Left cardiac atrium (tissue), 4 donors: ENCODE measurements at regions not wholly inside any gene's neighbourhood (a gene's known extent, or its start where the extent isn't known, plus 50 kb on each side); places are given as distances from the start of the nearest gene placed in this dataset.
A peak's percentile ranks its signal among the peaks of the same experiment; 100 is the strongest.
"Not testable (repeated sequence)": the region's sequence is repeated elsewhere in the genome, so short reads cannot be mapped to it uniquely, and the experiment has no call there.

Experiments used
- ATAC-seq, 2 donors: fragments of 200-7000 bp; cut with Tn5 transposase; one replicate each; pipeline ENCODE4 v1.9.1; 2020; ENCODE audit warnings: mild to moderate bottlenecking in 2 of 2, moderate library complexity in 2 of 2
- DNase-seq: peaks from one replicate; pipeline ENCODE4 v3.0.0-alpha.2; 2020
- intact Hi-C, 2 donors: fragments of 100-400 bp; cut with DNase I; formaldehyde crosslinking; loops; one replicate each; pipeline versions ENCODE4 v1.14.1 to v1.15.1; 2022 to 2023
- donor health status: DM: no; HTN: yes; CAD: no.
- donor health status: DM: no; HTN: yes; CAD: no; lungs with severe emphysema.
- donor health status: DM: yes; HTN: yes; CAD: no.
- donor health status: Dilated cardiomyopathy.

DNA sequence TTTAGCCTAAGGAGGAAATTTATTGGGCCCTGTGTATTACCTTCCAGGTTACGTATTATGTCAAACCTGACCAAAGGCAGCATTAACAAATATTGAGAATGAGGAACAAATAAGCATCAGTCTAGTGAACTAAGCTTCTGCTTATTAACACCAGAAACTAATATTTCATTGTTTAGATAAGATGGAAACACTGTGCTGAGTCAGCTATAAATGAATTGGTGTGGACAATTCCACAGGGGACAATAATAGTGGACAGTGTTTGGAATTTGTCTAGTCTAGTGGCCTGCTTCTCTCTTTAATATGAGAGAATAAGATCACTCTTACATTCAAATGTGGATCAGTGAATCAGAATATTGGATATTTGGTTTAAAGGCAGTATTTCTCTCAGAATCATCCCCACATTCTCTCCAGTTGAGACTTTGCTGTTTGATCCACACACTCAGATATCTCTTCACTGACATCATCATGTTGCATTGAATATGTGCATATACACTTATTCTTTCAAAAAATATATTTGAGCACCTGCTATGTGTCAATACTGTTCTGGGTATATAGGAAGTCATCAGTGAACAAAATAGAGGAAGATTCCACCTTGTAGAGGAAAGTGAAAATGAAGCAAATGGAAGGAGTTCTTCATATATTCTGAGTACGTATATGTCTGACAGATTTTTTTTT, 136.3 kb downstream of the DIO2 start:
- intact Hi-C loops, result no loop called here
- ATAC-seq (no peak), DNase-seq (no peak)

DNA sequence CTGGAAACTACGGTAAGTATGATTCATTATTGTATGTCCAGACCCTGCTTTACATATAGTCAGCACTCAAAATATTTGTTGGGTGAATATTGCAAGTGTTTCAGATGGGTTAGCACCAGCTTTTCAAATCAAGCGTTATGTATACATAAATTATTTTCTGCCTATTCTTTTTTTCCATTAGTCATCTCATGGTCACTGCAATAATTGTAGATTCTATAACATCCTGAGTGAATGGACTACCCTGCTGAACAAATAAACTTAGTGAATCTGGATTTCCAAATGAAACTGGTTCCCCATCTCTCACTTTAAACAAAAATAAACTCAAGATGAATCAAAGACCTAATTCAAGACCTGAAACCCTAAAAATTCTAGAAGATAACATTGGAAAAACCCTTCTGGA, 152.3 kb downstream of the DIO2 start:
- DNase-seq, result no peak
- intact Hi-C loops, result loop anchor here (5.0 kb wide), 3 partner anchors 528 to 788 kb away; no protein-coding TSS in a partner anchor
- no peak for ATAC-seq

DNA sequence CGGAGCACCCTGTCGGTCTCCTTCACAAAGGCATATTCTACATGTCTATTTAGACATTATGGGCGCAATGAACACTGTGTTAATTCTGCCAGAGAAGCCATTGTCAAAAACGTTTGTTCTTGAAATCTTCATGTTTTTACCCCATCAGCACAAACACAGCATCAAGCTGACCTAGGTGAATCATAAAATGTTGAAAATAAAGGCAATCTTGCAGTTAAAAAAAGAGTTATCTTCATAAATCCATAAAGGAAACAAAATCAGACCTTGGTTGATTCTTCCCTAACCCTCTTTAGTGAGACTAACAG, 154.9 kb downstream of the DIO2 start:
- intact Hi-C loops, result loop anchor here (2.0 to 5.0 kb wide), 4 partner anchors 531 to 794 kb away; no protein-coding TSS in a partner anchor
- DNase-seq, result no peak
- no peak for ATAC-seq

DNA sequence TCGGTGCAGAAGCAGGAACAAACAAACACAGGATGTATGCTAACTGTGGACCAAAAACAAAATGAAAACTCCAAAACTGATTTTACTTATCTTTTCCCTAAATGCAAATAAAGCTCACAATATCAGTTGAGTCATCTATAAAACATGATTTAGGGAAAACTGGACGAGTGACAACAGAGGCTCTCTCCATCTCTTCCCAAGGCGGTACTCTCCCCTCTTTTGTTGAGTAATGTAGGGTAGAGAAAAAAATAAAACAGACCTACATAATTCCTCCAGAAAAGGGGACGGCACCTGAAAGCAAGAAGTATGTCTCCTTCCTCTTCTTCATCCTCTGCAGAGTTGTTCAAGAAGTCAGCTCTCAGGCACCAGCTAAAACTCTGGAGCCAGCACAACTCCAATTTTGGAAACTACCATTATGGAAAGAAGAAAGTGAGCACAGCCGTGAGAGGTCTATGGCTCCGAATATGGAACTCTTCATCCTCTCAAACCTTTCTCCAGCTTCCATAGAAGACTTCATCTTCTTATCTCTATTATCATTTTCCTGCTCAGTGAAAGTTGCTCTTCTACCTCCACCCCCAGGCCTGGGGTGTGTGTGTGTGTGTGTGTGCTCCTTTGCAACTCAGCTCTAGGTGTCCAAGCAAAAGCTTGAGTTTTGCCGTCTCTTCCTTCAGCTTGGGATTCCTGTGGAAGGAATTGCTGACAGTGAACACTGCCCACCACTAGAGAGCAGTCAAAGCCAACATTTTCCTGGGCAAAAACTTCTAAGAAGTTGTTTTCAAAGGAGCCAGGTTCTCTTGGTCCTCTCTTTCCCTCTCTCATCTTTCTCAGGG, 155.4 kb downstream of the DIO2 start:
- ATAC-seq, result peak; percentile 54 to 72
- DNase-seq, result peak; percentile 19
- intact Hi-C loops, result loop anchor here (2.0 to 5.0 kb wide), 4 partner anchors 531 to 795 kb away; no protein-coding TSS in a partner anchor

DNA sequence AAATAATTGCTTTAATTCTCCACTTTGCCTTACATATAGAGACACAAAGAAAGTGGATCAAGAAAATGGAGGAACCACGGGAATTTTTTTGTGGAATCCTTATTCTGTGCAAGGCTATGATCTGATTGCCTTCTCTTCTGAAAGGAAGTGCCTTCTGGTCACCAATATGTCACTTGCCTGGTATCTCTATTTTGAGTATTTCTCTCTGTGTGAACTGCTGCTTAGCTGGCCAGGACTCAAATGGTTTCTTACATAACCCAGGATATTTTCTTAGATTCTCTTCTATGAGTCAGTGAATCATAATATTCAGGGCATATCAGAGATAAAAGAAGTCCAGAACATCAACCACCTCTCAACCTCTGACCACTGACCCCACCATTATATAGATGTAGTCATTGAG, 156.1 kb downstream of the DIO2 start:
- ATAC-seq, result peak in 1 of 2 donors; percentile 74
- intact Hi-C loops, result loop anchor here (5.0 kb wide), 3 partner anchors 532 to 792 kb away; no protein-coding TSS in a partner anchor
- no peak for DNase-seq

DNA sequence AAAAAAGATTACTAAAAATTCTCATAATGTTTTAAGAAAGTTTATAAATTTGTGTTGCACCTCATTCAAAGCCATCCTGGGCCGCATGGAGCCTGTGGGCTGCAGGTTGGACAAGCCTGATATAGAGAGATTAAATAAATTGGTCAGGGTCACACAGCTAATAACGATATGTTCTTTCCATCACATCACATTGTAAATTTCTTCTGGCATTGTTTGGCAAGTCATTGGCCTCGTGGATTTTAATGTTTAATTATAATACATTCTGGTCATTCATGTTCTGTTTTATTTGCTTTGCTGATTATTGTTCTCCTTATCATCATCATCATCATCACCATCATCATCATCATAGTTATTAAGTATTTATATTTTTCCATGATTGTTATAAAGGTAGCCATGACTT, 157.3 kb downstream of the DIO2 start:
- DNase-seq, result no peak
- intact Hi-C loops, result no loop called here
- no peak for ATAC-seq

DNA sequence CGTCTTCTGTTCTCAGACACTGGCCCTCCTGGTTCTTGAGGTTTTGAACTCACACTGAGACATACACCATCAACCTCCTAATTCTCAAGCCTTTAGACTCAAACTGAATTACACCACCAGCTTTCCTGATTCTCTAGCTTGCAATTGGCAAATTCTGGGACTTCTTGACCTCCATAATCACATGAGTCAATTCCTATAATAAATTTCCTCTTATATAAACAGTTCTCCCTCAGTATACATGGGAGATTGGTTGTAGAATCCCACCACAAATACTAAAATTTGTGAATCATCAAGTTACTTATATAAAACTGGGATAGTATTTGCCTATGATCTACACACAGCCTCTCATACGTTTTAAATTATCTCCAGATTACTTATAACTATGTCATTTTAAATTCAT, 162.2 kb downstream of the DIO2 start:
- no peak for DNase-seq
- ATAC-seq, result no peak
- intact Hi-C loops, result no loop called here

DNA sequence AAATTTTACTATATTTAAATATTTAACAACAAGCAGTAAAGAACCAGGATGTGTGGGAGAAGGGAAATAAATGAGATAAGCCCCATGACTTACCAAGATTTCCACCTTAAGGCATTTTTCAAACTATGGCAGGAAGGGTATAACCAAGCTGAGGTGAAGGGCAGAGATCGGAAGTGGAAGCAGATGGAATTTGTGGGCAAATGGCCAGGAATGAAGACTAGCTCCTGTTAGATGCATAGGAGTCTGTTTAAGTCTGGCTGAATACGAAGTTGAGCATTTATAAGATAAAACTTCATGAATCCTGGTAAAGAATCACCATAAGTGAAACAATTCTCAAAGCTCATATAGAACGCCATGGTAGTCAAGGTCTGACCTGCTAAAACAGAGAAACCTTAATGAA, 163.5 kb downstream of the DIO2 start:
- DNase-seq, result no peak
- ATAC-seq, result no peak
- intact Hi-C loops, result no loop called here

DNA sequence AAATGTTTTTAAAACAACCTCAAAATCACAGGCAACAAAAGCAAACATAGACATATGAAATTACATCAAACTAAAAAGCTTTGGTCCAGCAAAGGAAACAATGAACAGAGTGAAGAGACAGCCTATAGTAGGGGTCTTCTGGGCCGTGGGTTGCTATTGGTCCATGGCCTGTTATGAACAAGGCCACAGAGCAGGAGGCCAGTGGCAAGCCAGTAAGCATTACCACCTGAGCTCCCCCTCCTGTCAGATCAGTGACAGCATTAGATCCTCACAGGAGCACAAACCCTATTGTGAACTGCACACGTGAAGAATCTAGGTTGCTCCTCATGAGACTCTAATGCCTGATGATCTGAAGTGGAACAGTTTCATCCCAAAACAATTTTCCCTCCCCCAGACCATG, 174.0 kb downstream of the DIO2 start:
- ATAC-seq, result no peak
- no peak for DNase-seq

DNA sequence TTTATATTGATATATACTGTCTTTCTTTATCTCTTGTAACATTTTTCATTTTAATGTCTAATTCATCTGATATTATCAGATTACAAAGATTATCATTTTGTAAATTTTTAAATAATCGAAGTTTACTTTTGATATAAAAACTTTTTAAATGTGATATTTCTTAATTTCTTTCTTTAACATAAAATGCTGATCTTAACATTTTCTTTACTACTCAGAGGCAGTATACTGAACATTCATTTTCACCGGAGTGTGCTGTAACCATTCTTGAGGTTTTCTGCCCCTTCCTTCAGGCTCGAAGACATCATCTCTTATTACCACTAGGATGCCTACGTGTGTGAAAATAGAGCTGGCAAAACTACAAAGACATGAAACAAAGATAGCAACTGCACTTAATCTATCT, 186.9 kb downstream of the DIO2 start:
- DNase-seq (no peak), ATAC-seq (no peak)
- intact Hi-C loops, result no loop called here

More for the DNA sequence above, 174.0 kb downstream of the DIO2 start:
- intact Hi-C loops, result no loop called here

DNA sequence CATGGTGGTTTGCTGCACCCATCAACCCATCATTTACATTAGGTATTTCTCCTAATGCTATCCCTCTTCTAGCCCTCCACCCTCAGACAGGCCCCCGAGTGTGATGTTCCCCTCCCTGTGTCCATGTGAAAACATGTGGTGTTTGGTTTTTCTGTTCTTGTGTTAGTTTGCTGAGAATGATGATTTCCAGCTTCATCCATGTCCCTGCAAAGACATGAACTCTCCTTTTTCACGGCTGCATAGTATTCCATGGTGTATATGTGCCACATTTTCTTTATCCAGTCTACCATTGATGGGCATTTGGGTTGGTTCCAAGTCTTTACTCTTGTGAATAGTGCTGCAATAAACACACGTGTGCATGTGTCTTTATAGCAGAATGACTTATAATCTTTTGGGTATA, 192.8 kb downstream of the DIO2 start:
- intact Hi-C loops, ATAC-seq, DNase-seq: not testable (repeated sequence)

DNA sequence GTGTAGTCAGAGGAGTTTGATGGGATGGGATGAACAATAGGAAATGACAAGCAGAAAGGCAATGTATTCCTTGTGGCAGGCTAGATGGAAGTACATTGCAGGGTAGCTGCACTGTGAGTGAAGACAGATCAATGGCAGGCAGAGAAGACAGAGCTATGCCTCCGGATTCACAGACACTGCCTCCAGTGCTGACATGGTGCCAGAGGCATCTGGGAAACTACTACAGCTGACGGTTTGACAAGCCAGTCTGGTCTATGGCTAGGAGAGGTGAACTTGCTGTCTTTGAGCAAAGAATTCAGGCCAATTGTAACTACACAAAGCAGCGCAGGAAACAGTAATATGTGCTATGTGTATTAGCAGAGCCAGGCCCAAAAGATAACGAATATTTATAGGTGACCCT, 193.5 kb downstream of the DIO2 start:
- intact Hi-C loops, result no loop called here
- DNase-seq, result no peak
- no peak for ATAC-seq

DNA sequence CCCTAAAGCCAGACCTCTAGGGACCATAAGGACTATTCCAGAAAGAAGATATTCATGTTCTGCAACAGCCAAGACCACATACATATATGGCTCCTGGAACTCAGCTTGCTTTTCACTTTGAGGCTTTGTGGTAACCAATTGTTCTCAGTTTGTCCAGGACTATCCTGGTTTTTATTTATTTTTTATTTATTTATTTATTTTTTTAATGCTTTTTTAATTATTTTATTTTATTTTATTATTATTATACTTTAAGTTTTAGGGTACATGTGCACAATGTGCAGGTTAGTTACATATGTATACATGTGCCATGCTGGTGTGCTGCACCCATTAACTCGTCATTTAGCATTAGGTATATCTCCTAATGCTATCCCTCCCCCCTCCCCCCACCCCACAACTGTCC, 201.1 kb downstream of the DIO2 start:
- intact Hi-C loops, DNase-seq, ATAC-seq: not testable (repeated sequence)

DNA sequence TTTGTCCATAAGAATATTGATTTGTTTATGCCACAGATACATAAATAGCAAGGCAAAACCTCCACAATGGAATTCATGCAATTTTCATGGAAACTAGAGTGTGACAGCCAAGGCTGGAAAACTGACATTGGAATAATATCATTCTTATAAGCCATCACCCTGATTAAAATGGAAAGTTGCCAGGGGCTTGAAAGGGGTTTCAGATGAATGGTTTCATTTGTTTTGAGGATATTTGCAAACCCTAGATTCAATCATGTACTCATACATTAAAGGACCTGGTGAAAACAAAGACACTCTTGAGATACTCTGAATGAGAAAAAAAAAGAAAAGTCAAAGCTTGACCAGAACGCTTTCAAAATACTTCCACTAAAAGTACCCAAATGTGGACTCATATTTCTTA, 205.7 kb downstream of the DIO2 start:
- DNase-seq, result no peak
- intact Hi-C loops, result no loop called here
- no peak for ATAC-seq

DNA sequence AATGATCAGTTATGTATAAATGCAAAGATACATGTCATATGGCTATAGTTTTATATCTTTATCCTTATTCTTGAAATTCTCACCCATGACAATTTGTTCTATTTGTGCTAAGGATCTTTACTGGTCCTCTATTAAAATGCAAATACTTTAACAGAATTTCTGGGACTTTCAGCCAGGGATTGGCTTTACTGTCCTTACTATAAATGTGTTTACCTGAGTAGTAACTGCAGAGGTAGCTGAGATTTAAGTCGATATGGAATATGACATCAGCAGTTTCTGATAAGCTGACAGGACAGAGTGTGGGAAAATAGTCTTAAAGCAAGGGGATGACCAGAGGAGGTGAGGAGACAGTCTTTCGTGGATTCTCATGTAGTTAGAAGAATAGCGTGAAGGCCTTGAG, 206.4 kb downstream of the DIO2 start:
- no peak for ATAC-seq
- intact Hi-C loops, result no loop called here
- no peak for DNase-seq

DNA sequence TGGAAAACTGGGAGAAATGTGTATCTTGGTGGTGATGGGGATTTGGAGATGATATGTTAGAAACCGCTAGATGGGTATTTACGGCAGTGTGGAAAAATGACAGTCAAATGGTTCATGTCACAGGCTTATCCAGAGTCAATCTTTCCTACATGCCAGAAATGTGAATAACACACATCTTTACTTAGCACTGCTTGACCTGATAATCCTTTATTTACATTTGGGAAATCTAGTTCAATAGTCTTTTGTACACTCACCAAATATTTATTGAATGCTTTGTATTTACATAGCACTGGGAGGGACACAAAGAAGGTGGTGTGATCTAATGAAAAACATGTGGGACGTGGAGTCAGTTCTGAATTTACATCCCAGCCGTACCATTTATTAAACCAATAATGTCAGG, 208.2 kb downstream of the DIO2 start:
- DNase-seq (no peak), ATAC-seq (no peak)
- intact Hi-C loops, result no loop called here

DNA sequence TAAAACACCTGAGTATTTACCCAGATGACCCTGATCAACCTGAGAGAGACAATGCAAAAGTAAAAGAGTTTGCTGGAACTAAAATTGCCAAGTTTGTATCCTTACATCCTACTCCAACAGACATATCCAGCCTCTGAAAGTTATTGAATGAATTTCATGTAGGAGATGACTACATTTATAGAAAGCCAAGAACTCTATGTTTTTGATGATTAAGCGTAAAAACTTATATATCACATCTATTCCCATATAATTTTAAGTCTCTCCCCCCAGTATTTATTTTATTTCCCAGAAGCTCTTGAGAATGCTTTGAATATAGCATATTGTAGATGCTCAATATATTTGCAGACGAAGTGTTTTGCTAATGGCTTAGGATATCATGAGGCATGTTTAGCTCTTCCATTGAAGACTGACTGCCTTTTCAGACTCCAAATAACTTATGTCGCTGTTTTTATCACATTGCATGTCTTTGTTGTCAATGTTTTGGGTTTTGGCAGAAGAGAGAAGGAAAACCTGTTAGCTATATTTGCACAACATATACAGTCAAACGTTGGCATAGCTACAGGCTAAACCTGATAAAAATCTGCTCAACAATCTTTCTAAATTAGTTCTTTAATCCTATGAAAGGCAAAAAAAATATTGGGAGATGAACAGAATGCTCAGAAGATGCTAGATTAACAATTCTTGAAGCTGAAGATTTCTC, 213.6 kb downstream of the DIO2 start:
- ATAC-seq, result no peak
- intact Hi-C loops, result no loop called here
- no peak for DNase-seq

DNA sequence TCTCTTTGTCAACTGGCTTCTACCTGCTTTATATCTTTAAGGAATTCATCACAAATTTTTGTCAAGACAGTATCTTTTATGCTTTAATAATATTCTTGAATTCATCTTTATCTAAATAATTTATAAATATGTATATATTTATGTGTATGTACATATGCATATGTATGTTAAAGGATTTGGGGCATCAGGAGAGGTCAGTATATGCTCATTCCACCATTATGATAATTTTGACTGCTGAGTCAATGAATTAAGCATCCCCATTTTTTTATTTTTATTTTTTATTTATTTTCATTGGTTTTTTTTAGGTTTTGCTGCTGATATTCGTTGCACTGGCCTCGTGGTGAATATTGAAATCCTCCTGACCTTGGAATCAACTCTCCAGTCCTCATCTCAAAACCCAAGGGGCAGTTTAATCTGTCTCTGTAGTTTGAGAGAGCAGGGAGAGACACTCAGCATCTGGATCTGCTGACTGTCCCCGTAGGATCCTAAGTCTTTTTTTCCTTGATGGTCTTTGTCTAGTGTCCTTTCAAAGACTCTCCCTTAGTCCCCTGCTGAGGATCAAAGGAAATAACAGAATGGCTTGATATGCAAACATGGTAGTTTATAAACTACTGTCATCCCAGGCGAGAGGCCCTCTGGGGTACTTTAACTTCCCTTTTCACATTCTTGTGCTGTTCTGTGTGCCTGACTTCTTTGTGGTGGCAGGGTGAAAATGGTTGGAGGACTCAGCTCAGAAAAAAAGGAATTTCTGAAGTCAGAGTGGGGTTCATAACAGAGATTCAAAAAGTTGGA, 218.7 kb downstream of the DIO2 start:
- ATAC-seq (no peak), DNase-seq (no peak)
- intact Hi-C loops, result no loop called here

DNA sequence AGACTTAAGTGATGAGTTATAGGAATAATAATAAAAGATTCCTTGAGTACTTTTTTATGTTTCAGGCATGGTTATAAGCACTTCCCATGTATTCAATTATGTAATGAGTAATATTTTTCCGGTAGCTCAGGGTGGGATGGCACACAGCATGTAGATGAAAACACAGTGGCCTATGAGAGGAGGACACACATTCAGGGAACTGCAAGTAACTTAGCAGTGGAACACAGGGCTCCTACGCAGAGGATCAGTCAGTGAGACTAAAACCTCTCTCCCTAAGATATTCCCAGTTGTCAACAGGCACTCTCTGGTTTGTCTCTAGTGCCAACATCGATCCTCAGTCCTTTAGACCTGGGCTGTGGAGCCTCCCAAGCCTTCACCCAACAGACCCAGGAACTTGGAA, 219.4 kb downstream of the DIO2 start:
- no peak for ATAC-seq

More for the DNA sequence above, 219.4 kb downstream of the DIO2 start:
- intact Hi-C loops, result no loop called here
- DNase-seq, result no peak
